NB4 (cell line): ENCODE measurements at regions not wholly inside any gene's neighbourhood (a gene's known extent, or its start where the extent isn't known, plus 50 kb on each side); places are given as distances from the start of the nearest gene placed in this dataset.
"Not testable (repeated sequence)": the region's sequence is repeated elsewhere in the genome, so short reads cannot be mapped to it uniquely, and the experiment has no call there.

ENCODE experiments used
- MAX ChIP-seq: IDR thresholded peaks from 2 replicates; pipeline ENCODE4 v1.6.1; 2011; ENCODE audit warnings: low read depth, low read length
- MYC ChIP-seq: IDR thresholded peaks from 2 replicates; pipeline ENCODE4 v1.6.1; 2011; ENCODE audit warnings: low read depth, low read length
- POLR2A ChIP-seq: IDR thresholded peaks from 2 replicates; pipeline ENCODE4 v1.6.1; 2011; ENCODE audit warnings: mild to moderate bottlenecking; ENCODE audit not compliant: insufficient read length; ENCODE audit errors: extremely low read depth
- TF ChIP-seq, protein P1 (sequence below): IDR thresholded peaks from one replicate; pipeline ENCODE4 v1.5.1; 2012; ENCODE audit warnings: low read depth, low read length

GRCh38 chr17:16848997-16849396 is 122.9 kb downstream of the TNFRSF13B start:
- not testable (repeated sequence) for TF ChIP-seq POLR2A, MYC, MAX
- TF ChIP-seq, protein P1, sequence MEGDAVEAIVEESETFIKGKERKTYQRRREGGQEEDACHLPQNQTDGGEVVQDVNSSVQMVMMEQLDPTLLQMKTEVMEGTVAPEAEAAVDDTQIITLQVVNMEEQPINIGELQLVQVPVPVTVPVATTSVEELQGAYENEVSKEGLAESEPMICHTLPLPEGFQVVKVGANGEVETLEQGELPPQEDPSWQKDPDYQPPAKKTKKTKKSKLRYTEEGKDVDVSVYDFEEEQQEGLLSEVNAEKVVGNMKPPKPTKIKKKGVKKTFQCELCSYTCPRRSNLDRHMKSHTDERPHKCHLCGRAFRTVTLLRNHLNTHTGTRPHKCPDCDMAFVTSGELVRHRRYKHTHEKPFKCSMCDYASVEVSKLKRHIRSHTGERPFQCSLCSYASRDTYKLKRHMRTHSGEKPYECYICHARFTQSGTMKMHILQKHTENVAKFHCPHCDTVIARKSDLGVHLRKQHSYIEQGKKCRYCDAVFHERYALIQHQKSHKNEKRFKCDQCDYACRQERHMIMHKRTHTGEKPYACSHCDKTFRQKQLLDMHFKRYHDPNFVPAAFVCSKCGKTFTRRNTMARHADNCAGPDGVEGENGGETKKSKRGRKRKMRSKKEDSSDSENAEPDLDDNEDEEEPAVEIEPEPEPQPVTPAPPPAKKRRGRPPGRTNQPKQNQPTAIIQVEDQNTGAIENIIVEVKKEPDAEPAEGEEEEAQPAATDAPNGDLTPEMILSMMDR: not testable (repeated sequence)
